NAMALWA (cell line): ENCODE measurements at regions not wholly inside any gene's neighbourhood (a gene's known extent, or its start where the extent isn't known, plus 50 kb on each side); places are given as distances from the start of the nearest gene placed in this dataset.
"Not testable (repeated sequence)": the region's sequence is repeated elsewhere in the genome, so short reads cannot be mapped to it uniquely, and the experiment has no call there.

Experiments used
- DNase-seq: peaks from one replicate; pipeline ENCODE4 v3.0.0-alpha.2; 2015; ENCODE audit warnings: low spot score

DNA sequence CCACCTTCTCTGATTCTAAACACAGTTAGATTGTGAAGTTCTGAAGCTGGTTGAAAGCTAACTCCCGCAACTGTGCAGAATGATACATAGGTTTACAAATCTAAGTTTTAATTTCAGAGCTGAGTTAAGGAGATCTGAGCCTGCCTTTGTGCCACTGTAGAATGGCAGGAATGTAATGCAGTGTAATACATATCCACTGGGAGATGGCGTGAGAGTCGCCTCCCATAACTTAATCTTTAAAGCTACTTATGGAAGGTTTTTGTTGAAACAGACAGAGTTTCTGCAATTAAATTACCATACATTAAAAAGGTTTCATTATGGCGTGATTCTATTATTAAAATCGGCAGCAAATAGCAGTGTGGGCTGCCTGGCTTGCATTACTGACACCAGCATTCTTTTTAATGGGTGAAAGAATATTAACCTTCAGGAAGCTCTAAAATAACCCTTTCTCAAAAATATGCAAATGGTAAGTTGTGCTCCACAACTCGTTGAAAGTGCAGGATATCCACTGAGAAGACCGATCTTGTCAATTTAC lies 257.4 kb downstream of the OLFM4 start:
- no peak for DNase-seq

DNA sequence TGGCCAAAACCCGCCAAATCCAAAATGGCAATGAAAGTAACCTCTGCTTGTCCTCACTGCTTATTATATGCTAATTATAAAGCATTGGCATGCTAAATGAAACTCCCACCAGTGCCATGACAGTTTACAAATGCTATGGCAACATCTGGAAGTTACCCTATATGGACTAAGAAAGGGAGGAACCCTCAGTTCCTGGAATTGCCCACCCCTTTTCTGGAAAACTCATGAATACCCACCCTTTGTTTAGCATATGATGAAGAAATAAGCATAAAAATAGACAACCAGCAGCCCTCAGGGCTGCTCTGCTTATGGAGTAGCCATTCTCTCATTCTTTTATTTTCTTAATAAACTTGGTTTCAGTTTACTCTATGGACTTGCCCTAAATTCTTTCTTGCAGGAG lies 269.8 kb downstream of the OLFM4 start:
- DNase-seq = no peak

DNA sequence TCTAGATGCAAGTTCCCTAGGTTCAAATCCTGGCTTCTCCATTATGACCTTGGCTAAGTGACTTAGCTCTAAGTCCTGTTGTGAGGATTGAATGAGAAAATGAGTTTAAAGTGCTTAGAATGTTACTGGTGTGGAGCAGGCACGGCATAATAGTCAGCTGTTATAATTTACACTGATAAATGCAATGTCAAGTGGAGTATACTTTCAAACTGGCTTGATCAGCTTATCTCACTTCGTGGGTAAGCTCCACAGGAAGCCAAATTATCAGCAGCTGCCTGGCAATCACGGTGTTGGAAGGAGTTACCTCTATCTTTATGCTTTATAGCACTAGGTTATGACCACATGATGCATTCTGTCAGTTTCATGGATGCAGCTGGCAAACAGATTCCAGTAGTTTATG lies 272.8 kb downstream of the OLFM4 start:
- DNase-seq = no peak

DNA sequence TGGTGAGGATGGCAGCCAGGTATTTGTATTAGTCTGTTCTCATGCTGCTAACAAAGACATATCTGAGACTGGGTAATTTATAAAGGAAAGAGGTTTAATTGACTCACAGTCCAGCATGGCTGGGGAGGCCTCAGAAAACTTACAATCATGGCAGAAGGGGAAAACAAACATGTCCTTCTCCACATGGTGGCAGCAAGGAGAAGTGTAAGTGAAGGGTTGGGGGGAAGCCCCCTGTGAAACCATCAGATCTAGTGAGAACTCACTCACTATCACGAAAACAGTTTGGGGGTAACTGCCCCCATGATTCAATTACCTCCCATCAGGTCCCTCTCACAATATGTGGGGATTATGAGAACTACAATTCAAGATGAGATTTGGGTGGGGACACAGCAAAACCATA lies 276.8 kb downstream of the OLFM4 start:
- DNase-seq = not testable (repeated sequence)

DNA sequence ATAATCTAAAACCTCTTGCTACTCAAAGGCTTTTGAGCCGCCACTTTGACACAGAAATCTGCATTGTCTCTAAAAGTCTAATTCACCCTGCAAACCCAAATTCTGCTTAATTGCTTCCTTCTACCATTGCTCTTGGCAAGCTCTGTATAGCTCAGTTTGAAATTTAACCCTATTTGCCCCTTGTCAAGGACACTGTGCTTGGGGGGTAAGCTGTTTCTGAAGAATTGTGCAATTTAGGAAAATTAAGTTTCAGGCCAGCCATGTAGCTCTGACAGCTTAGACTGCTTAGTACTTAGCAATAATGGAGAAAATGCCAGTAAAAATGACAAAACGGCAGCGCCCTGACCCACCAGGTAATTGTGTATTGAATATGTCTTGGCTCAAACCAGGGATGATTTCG lies 282.2 kb downstream of the OLFM4 start:
- DNase-seq = no peak

DNA sequence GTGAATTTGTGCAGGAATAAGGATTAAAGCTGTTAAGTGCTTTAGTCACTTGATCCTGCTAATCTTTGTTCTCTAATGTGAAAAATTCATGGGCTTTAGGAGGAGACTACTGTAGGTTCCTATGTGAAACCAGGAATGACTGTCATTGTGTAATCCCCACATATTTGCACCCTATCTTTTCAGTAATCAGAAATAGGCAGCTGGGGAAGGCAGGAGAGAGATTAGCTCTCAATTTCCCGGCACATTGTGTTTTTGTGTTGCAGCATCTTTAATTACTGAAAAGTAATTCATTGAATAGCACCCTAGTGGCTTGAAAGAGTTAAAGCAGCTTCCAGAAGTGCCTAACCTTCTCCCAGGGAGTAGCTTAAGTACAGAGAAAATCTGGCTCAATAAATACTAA lies 282.9 kb downstream of the OLFM4 start:
- no peak for DNase-seq

DNA sequence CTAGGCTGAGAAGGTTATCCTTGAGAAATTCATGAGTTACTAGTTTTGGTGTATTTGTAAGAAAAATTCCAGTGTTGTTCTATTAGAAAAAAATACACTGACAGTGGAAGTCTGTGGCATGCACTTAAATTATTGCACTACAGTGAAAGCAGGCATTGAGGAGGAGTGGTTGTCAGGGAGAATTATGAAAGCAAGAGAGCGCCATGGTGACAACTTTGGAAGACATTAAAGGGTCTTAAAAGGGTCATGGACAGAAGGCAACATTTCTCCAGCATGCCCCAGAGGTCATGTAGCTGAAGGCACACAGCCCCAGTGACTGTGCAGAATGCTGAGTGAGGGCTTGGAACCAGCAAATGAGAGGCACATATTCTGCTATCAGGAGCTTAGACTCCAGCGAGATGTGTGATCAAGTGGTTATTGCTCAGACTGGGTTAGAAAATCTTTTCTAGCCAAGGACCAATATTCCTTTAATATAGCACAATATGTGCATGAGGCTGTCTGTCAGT lies 292.7 kb downstream of the OLFM4 start:
- DNase-seq = no peak

DNA sequence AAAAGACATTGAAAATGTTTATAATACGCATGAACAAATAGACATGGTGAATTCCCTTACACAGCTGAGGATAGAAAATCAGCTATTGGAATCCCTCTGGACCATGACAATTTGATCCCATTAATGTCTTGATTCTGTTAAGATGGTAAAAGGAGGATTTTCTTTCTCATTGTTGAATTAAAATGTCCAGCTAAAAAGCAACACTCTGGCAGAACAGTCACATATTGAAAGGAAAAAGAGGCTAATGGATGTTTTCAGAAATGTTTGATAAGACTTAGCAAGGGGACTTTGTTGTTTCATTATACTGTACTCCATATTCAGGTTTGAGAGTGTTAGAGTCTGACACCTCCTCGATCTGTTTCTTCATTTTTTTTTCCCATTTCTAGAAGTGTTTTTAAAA lies 296.0 kb downstream of the OLFM4 start:
- DNase-seq = no peak

DNA sequence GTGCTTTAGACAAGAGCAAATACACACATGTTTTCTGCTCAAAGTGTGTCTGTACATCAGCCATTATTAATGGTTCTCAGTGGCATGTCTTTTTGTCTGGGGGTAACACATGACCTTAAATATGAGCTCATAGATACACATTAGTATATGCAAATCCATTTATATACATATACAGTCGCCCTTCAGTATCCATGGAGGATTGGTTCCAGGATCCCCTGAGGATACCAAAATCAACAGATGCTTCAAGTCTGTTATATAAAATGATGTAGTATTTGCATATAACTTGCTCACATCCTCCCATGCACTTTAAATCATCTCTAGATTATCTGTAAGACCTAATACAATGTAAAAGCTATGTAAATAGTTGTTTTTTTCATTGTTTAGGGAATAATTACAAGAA lies 298.1 kb downstream of the OLFM4 start:
- no peak for DNase-seq

DNA sequence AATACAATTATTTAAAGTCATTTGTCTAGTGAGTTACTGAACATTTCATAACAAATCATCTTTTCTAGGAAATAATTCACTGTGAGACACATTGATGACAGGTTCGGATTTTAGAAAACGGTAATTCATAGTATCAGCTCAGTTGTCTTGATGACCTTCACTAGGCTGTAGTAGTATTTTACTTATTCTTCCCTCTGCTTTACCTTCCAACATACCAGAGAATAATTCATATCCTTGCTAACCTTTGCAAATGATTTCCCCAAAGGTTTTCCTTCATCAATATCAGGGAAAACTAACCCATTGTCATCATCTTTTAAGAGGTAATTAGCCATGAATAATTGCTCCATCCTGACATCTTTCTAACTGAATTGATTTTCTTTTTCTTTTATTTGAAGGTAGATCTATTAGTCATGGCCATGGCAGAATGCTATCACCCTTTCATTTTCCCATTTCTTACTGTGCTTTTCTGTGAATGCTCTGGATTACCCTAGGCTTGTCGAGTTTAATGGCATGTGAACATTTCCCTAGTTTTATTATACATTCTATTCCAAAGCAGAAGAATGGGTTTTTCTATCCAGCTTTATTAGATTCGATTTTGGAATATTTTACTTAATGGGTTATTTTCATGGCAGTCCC lies 299.2 kb downstream of the OLFM4 start:
- DNase-seq = no peak

DNA sequence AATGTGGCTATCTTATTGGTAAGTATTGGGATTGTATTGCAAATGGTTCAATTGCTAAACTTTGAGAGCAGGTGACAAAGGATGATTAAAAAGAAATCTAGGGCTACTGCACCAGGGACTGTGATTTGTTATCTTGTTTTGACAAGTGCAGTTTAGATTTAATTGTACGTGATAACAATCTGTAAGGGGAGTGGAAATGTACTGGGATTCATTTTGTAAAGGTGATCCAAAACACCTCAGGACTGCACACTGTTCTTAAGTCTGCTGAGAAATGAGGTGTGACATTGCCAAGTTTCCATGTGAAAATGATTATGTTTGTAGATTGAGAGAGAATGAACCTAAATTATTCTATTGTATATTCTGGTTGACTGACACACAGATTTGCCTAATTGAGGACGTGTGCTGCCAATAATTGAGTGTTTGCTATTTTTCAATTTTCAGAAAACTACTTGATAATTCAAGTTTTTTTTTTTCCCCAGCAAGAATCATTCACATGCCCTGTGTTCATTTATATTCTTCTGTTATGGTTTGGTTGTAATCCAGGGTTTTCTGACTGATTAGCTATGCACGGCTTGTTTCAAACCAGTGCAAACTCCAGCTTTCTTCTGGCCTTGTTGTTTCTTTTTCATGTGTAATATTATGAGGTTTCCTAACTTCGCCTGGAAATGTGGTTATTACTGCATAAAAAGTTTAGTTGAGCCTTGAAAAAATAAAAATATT lies 308.0 kb downstream of the OLFM4 start:
- no peak for DNase-seq

DNA sequence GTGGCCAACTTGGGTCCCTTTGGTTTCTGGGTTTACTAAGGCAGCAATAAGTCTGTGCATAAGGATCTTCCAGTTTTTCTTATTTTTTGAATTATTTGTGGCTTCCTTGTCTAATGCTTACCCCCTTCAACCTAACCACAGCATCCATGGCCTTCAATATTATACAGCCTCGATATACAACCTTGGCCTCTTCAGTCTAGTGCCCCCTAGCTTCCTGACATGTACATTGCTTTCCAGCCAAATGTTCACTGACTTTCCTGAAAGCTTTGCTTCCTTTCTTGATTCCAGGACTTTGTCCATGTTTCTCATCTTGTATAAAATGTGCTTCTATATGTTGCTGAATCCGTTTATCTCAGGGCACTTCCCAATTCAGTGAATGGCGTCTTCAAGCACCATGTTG lies 310.1 kb downstream of the OLFM4 start:
- no peak for DNase-seq

DNA sequence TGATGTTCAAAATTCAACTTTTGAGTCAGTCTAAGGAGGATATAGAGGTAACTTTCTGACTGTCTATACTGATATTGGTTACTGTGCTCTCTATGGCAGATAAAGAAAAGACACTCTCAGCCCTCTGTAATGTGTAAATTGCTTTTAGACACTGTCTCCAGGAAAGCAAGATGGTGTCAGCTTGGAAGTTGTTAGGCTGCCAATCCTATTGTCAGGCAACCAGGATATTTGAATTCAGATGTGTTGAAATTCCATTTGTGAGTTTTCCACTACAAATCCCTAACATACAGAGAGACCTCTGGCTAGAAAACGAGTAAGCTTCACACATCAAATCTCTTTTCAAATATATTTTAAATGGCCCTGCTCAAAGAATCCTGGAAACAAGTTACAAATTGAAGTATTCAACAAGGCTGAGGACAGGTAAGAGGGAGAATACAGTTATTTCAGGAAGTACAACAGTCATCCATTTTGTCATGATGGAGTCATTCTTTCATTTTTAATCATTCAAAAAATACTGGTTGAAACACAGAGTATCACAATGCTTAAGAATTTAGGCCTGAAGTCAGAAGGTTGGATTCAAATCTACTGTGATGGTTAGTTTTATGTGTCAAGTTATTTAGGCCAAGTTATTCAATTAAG lies 312.0 kb downstream of the OLFM4 start:
- no peak for DNase-seq

DNA sequence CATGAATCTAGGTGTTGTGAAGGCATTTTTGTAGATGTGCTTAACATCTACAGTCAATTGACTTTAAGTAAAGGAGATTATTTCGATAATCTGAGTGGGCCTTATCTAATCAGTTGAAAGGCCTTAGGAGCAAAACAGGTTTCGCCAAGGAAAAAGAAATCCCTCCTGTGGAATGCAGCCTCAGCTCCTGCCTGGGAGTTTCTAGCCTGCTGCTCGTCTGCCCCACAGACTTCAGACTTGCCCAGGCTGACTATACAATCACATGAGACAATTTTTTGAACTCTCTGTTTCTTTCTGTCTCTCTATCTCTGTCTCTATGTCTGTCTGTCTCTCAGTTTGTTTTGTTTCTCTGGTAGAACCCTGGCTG lies 312.5 kb downstream of the OLFM4 start:
- DNase-seq = no peak

DNA sequence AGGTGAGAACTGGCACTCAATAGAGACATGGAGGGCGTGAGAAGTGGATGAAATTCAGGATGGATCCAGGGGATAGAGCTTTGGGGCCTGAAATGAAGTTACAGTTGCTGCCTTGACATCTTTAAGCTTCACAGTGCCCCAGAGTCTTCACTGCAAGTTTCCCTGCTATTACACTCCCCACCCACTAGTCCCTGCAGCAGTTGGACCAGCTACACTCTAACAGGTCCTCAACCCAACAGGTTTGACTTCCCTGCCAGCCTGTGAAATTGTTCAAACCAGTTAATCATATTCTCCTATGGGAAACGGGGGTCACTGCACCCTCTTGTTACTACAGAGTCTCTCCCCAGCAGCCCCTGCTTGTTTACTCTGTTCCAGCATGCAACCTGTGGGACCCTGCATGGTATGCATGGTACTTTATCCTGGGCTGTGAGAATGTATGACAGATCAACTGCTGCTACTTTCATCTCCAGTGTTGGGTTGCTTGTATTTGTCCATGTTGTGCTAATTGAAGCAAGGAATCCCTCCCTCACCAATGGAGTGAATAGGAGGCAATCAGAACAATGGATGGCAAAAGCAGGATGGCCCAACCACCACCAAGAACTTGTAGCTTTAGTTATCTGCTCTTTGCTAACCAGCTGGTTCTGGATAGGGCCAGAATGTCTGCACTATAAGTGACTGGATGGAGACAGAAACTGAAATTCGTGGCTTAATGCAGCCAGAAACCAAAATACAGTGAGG lies 314.2 kb downstream of the OLFM4 start:
- no peak for DNase-seq

DNA sequence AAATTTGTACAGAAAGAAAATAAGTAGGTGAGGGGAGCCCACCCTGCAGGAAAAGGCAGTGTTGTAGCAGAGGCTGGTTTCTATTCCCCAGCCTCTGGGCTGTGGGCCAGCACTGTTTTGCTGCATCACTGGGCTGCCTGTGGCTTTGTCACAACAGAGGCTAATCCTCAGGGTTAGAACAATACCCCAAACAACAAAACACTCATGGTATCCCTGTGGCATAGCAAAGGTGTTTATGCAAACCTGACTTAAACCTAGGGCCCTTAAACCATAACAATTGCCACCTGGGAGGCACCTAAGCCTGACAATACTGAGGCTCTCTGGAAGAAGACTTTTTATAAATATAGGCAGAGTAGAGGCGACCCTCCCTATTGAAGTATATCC lies 314.7 kb downstream of the OLFM4 start:
- no peak for DNase-seq

DNA sequence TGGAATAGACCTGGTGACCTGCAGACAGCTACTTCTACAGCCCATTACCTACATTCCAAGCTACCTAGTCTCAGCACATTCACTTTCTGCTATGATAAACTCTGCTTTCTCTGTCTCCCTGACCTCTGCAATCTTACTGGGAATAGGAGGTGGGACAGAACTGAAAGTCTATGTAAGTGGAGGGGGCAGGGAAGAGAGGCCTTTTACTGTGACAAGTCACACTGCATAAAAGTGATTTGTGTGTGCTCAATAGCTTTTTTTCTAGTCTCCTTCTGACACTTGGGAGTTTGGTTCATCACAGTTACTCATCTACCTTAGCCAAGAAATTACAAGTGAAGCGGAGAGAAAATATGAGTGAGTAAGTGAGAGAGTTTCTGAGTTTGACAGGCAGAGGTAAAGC lies 322.4 kb downstream of the OLFM4 start:
- DNase-seq = no peak

DNA sequence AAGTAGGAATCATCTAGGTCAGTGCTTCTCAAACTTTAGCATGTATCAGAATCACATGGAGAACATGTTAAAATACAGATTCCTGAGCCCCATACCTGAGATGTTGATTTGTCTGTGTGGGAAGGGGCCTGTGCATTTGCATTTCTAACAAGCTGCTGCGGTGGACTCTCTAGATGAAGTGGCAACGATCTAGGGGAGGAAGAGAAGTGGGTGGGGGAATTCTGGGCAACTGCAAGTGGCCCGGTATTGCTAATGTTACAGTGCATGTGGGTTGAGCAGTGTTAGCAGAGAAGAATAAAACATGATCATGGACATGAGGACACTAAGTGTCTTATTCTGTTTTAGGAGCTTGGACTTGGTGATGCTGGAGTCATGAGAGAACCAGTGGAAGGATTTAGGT lies 329.0 kb downstream of the OLFM4 start:
- no peak for DNase-seq

DNA sequence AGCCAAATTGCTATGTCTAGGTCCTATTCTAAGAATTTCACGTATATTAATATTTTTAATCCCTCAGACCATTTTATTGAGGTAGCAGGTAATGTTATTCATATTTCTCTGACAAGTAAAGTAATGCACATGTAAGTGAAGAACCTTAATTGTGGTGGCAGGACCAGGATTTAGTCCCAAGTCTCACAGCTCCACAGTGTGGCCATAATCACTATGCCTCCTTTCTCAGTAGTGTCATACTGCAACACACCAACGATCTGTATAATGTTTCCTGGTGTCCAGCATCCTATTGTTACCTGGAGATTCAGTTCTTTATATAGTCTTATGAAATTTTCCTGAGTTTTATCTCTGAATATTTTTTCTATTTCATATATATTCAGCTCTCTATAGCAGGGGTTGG lies 340.3 kb downstream of the OLFM4 start:
- no peak for DNase-seq

DNA sequence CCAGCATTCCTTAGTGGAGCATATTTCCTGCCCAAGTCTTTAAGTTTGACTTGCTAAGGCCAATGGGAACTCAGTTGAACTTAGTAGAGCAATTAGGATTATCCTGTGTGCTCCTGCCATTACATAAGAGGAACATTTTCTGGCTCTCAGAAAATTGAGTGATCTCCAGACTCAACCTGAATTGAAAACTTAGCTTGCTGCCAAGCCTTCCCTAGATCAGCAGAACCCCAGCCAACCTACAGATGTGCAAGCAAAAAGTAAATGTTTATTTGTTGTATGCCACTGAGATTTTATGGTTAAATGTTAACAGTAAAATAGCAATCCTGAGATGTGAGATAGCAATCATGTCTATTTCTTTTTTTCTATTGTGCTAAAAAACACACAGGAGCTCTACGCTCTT lies 350.9 kb downstream of the OLFM4 start:
- no peak for DNase-seq

DNA sequence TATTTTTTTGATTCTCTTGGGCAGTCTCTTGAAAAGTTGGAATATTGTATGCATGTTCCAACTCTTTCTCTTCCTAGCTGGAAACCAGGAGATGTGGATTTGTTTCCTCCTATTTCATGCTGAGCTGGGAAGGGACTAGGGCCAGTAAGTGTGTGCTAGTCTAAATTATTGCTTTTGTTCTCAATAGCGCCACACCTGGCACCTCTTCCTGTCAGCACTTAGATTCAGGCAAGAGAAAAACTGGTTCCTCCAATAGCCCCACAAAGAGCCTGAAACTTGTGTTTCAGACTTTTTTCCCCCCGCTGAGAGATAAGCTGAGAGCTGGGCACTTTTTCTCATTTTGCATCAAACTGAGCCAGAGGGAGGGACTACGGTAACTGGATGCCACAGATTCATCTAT lies 353.4 kb downstream of the OLFM4 start:
- DNase-seq = no peak

DNA sequence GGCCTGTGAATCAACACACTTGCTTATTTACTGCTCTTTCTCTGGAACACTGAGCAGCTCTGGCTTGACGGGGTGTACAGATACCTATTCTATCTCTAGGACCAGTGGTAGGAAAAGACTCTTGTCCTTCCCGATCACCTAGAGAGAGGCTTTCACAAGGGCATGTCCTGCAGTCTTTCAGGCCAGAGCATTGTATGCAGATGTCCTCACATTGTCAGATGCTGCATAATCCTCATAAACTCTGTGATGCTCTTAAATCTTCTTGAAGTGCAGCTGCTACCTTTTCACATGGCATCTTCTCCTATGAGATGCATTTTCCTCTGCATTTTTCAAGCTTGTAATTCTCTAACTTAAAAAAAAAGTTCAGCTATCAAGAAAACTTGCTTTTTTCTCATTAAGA lies 369.4 kb downstream of the OLFM4 start:
- DNase-seq = no peak

DNA sequence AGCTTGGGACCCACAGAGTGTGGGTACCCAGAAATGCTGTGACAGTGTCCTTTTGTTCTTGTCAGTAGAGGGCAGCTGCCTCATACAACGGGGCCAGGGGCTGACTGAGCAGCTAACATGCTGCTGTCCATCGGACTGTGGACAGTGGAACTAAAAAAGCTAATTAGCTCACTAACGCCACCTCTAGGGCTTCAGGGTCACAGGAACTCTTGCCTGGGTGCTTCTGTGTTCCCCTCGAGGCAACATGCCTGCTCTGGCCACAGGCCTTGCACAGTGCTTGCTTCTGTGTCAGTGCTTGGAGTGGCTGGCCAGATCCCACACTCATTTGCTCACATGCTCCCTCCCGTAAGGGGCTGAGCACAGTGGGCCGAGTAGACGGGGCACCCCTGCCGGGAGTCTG lies 377.0 kb downstream of the OLFM4 start:
- DNase-seq = no peak
